Liver (tissue), 8 donors: ENCODE measurements at regions not wholly inside any gene's neighbourhood (a gene's known extent, or its start where the extent isn't known, plus 50 kb on each side); places are given as distances from the start of the nearest gene placed in this dataset.

Source experiments
- DNase-seq: peaks from one replicate; pipeline ENCODE4 v3.0.0-alpha.2; 2017; ENCODE audit warnings: low spot score
- H3K27ac ChIP-seq, 2 donors: one replicate each; pipeline ENCODE4 v1.7.0; 2013; ENCODE audit warnings: inconsistent platforms in 2 of 2, low read length in 2 of 2, control low read depth in 1 of 2, low read depth in 1 of 2, mild to moderate bottlenecking in 1 of 2
- H3K27me3 ChIP-seq, 4 donors: one replicate each; pipeline versions ENCODE4 v1.6.1 to v1.7.0; 2013; ENCODE audit warnings: low read length in 3 of 4, inconsistent platforms in 1 of 4, mild to moderate bottlenecking in 1 of 4, moderate library complexity in 1 of 4; ENCODE audit not compliant: control insufficient read depth in 4 of 4, insufficient read depth in 4 of 4
- H3K36me3 ChIP-seq, 4 donors: one replicate each; pipeline versions ENCODE4 v1.6.1 to v1.7.0; 2013; ENCODE audit warnings: low read length in 3 of 4, mild to moderate bottlenecking in 3 of 4, low read depth in 1 of 4, moderate library complexity in 1 of 4; ENCODE audit not compliant: control insufficient read depth in 4 of 4, insufficient read depth in 3 of 4
- H3K4me1 ChIP-seq, 4 donors: one replicate each; pipeline versions ENCODE4 v1.6.1 to v1.7.0; 2013; ENCODE audit warnings: low read length in 3 of 4, mild to moderate bottlenecking in 3 of 4, moderate library complexity in 1 of 4; ENCODE audit not compliant: control insufficient read depth in 4 of 4, insufficient read depth in 4 of 4
- H3K4me3 ChIP-seq, 3 donors: one replicate each; pipeline versions ENCODE4 v1.6.1 to v1.7.0; 2013; ENCODE audit warnings: low read length in 3 of 3, control low read depth in 1 of 3, low read depth in 1 of 3, mild to moderate bottlenecking in 1 of 3
- H3K9ac ChIP-seq, 2 donors: one replicate each; pipeline ENCODE4 v1.7.0; 2013; ENCODE audit warnings: low read length in 2 of 2, mild to moderate bottlenecking in 2 of 2, moderate library complexity in 2 of 2, control low read depth in 1 of 2, low read depth in 1 of 2
- H3K9me3 ChIP-seq, 4 donors: one replicate each; pipeline versions ENCODE4 v1.6.1 to v1.7.0; 2013; ENCODE audit warnings: low read length in 3 of 4; ENCODE audit not compliant: control insufficient read depth in 4 of 4
- ATF3 ChIP-seq: IDR thresholded peaks from 2 replicates; pipeline ENCODE4 v1.6.1; 2016; ENCODE audit warnings: antibody characterized with exemption
- CTCF ChIP-seq: fragments of 150-350 bp; IDR thresholded peaks from 2 replicates; pipeline ENCODE4 v1.5.1; 2017; ENCODE audit warnings: improper control_type of control experiment, low read depth, low read length; ENCODE audit not compliant: missing input control
- EGR1 ChIP-seq, 2 donors: IDR thresholded peaks; 2 replicates each; pipeline ENCODE4 v1.6.1; 2016 to 2018; ENCODE audit warnings: antibody characterized with exemption in 2 of 2, low read depth in 2 of 2
- FOXA1 ChIP-seq: IDR thresholded peaks from 2 replicates; pipeline ENCODE4 v1.6.1; 2016; ENCODE audit warnings: antibody characterized with exemption
- FOXA2 ChIP-seq: IDR thresholded peaks from 2 replicates; pipeline ENCODE4 v1.6.1; 2016; ENCODE audit warnings: antibody characterized with exemption
- GABPA ChIP-seq, 2 donors: IDR thresholded peaks in 1 of 2; conservative IDR thresholded peaks in 1 of 2; 2 replicates each; pipeline ENCODE4 v1.6.1; 2016; ENCODE audit warnings: antibody characterized with exemption in 2 of 2, mild to moderate bottlenecking in 1 of 2, moderate library complexity in 1 of 2
- HNF4A ChIP-seq, 2 donors: conservative IDR thresholded peaks; 2 replicates each; pipeline ENCODE4 v1.6.1; 2016; ENCODE audit warnings: antibody characterized with exemption in 2 of 2, mild to moderate bottlenecking in 2 of 2
- HNF4G ChIP-seq: IDR thresholded peaks from 2 replicates; pipeline ENCODE4 v1.6.1; 2016; ENCODE audit warnings: antibody characterized with exemption
- JUND ChIP-seq, 2 donors: IDR thresholded peaks; 2 replicates each; pipeline ENCODE4 v1.6.1; 2016; ENCODE audit warnings: antibody characterized with exemption in 2 of 2
- MAX ChIP-seq: IDR thresholded peaks from 2 replicates; pipeline ENCODE4 v1.6.1; 2016; ENCODE audit warnings: antibody characterized with exemption
- NR2F2 ChIP-seq: IDR thresholded peaks from 2 replicates; pipeline ENCODE4 v1.6.1; 2016; ENCODE audit warnings: antibody characterized with exemption
- REST ChIP-seq: IDR thresholded peaks from 2 replicates; pipeline ENCODE4 v1.6.1; 2016; ENCODE audit warnings: antibody characterized with exemption, mild to moderate bottlenecking
- RXRA ChIP-seq, 2 donors: IDR thresholded peaks; 2 replicates each; pipeline ENCODE4 v1.6.1; 2017 to 2018; ENCODE audit warnings: antibody characterized with exemption in 2 of 2, mild to moderate bottlenecking in 1 of 2
- SP1 ChIP-seq: IDR thresholded peaks from 2 replicates; pipeline ENCODE4 v1.6.1; 2018; ENCODE audit warnings: antibody characterized with exemption, mild to moderate bottlenecking
- TAF1 ChIP-seq: conservative IDR thresholded peaks from 2 replicates; pipeline ENCODE4 v1.6.1; 2016; ENCODE audit warnings: antibody characterized with exemption, mild to moderate bottlenecking
- YY1 ChIP-seq: IDR thresholded peaks from 2 replicates; pipeline ENCODE4 v1.6.1; 2016; ENCODE audit warnings: antibody characterized with exemption, mild to moderate bottlenecking
- ZBTB33 ChIP-seq: IDR thresholded peaks from 2 replicates; pipeline ENCODE4 v1.6.1; 2016; ENCODE audit warnings: antibody characterized with exemption
- WGBS: extraction: QIAGEN DNeasy Blood & Tissue Kit; methylation state at CpG from one replicate; pipeline ENCODE4 v1.1.7; 2013; 5-methylcytosine and 5-hydroxymethylcytosine counted together
- donor health status: healthy.
- donor health status: healthy.
- donor health status: healthy.
- donor health status: healthy.
- donor health status: healthy.

- TF ChIP-seq SP1 (no peak), EGR1 (IDR thresholded peaks at IDR 0.05; ENCODE audit: low read depth in 2 of 2) (no peak), HNF4G (no peak), REST (no peak), TAF1 (no peak), JUND (IDR thresholded peaks at IDR 0.05) (no peak), YY1 (no peak), CTCF (no peak), MAX (no peak), FOXA1 (no peak)
- WGBS = 83% methylated on average over 9 of the region's 9 CpGs
Observed at GRCh38 chr5:158609333-158610050, 490.2 kb downstream of the EBF1 start.

GRCh38 chr5:158607088-158607487 is 492.6 kb downstream of the EBF1 start:
- 94% methylated on average over 2 of the region's 2 CpGs for WGBS
- no peak overlapping the region for H3K4me3 ChIP-seq
- H3K9me3 ChIP-seq = no peaks in the 10 kb centered on the region
- no peaks in the 10 kb centered on the region for H3K36me3 ChIP-seq
- no peak overlapping the region for H3K27ac ChIP-seq
- no peaks in the 10 kb centered on the region for H3K27me3 ChIP-seq
- no peak for TF ChIP-seq CTCF
- TF ChIP-seq ZBTB33 = no peak
- TF ChIP-seq NR2F2 = no peak
- no peak for TF ChIP-seq REST
- no peak for TF ChIP-seq ATF3
- no peak for TF ChIP-seq HNF4A (conservative IDR thresholded peaks at IDR 0.05)
- no peak for TF ChIP-seq TAF1
- no peak for TF ChIP-seq MAX
- TF ChIP-seq JUND (IDR thresholded peaks at IDR 0.05) = no peak
- no peak for TF ChIP-seq SP1
- TF ChIP-seq RXRA (IDR thresholded peaks at IDR 0.05) = no peak
- no peak for TF ChIP-seq FOXA2
- no peak for TF ChIP-seq EGR1 (IDR thresholded peaks at IDR 0.05; ENCODE audit: low read depth in 2 of 2)
- no peak for TF ChIP-seq GABPA (IDR thresholded peaks at IDR 0.05 in 1 of 2, conservative IDR thresholded peaks at IDR 0.05 in 1 of 2)
- no peaks in the 10 kb centered on the region for H3K4me1 ChIP-seq
- no peak overlapping the region for H3K9ac ChIP-seq
- no peak for DNase-seq

More at GRCh38 chr5:158609333-158610050, 490.2 kb downstream of the EBF1 start:
- H3K36me3 ChIP-seq = no peaks in the 10 kb centered on the region
- H3K4me3 ChIP-seq = no peak overlapping the region
- no peak overlapping the region for H3K9ac ChIP-seq
- DNase-seq = no peak
- H3K4me1 ChIP-seq = no peaks in the 10 kb centered on the region
- H3K27ac ChIP-seq = no peak overlapping the region
- no peaks in the 10 kb centered on the region for H3K9me3 ChIP-seq
- H3K27me3 ChIP-seq = no peaks in the 10 kb centered on the region
